ENCODE measurements at regions not wholly inside any gene's neighbourhood (a gene's known extent, or its start where the extent isn't known, plus 50 kb on each side); places are given as distances from the start of the nearest gene placed in this dataset.

- Histone ChIP-seq H3K9ac (ENCODE audit: low read length) (no peak overlapping the region), H3F3A (ENCODE audit: insufficient read depth, low read length) (no peaks in the 10 kb centered on the region), H3K4me2 (ENCODE audit: low read length) (no peak overlapping the region), H2AFZ (ENCODE audit: low read length) (no peak overlapping the region), H3K36me3 (ENCODE audit: insufficient read depth, low read length) (no peaks in the 10 kb centered on the region), H3K9me3 (ENCODE audit: low read length) (no peaks in the 10 kb centered on the region), H3K4me1 (ENCODE audit: insufficient read depth, low read length, severe bottlenecking) (no peaks in the 10 kb centered on the region), H3K79me2 (ENCODE audit: insufficient read depth, low read length) (no peaks in the 10 kb centered on the region), H3K27me3 (ENCODE audit: insufficient read depth, low read length) (no peaks in the 10 kb centered on the region), H3K4me3 (ENCODE audit: low read depth, low read length, poor library complexity, severe bottlenecking) (no peak overlapping the region), H3K9me2 (ENCODE audit: low read depth, low read length) (no peaks in the 10 kb centered on the region), H4K20me1 (ENCODE audit: insufficient read depth, low read length) (no peaks in the 10 kb centered on the region), H3K27ac (ENCODE audit: low read depth, low read length, poor library complexity, severe bottlenecking) (no peak overlapping the region)
- TF ChIP-seq CTCF (IDR thresholded peaks at IDR 0.05; ENCODE audit: low read length) (no peak), EZH2 (IDR thresholded peaks at IDR 0.05; ENCODE audit: borderline replicate concordance, low read length) (no peak)
Measured at GRCh38 chr14:53524391-53524790, 371.3 kb upstream of the DDHD1 start.

- no peaks in the 10 kb centered on the region for H3K36me3 ChIP-seq (ENCODE audit: insufficient read depth, low read length)
- H4K20me1 ChIP-seq (ENCODE audit: insufficient read depth, low read length): no peaks in the 10 kb centered on the region
- no peak for TF ChIP-seq CTCF (IDR thresholded peaks at IDR 0.05; ENCODE audit: low read length)
- H3K4me3 ChIP-seq (ENCODE audit: low read depth, low read length, poor library complexity, severe bottlenecking): no peak overlapping the region
- H3K79me2 ChIP-seq (ENCODE audit: insufficient read depth, low read length): no peaks in the 10 kb centered on the region
- H3K9ac ChIP-seq (ENCODE audit: low read length): no peak overlapping the region
- H3K4me2 ChIP-seq (ENCODE audit: low read length): no peak overlapping the region
- H3K27me3 ChIP-seq (ENCODE audit: insufficient read depth, low read length): no peaks in the 10 kb centered on the region
- H3F3A ChIP-seq (ENCODE audit: insufficient read depth, low read length): no peaks in the 10 kb centered on the region
- H3K9me3 ChIP-seq (ENCODE audit: low read length): no peaks in the 10 kb centered on the region
- H3K27ac ChIP-seq (ENCODE audit: low read depth, low read length, poor library complexity, severe bottlenecking): no peak overlapping the region
- H2AFZ ChIP-seq (ENCODE audit: low read length): no peak overlapping the region
- H3K9me2 ChIP-seq (ENCODE audit: low read depth, low read length): no peaks in the 10 kb centered on the region
- no peaks in the 10 kb centered on the region for H3K4me1 ChIP-seq (ENCODE audit: insufficient read depth, low read length, severe bottlenecking)
Measured at GRCh38 chr14:53523226-53523625, 370.1 kb upstream of the DDHD1 start.

- no peak overlapping the region for H3K9ac ChIP-seq (ENCODE audit: low read length)
- H3F3A ChIP-seq (ENCODE audit: insufficient read depth, low read length): no peaks in the 10 kb centered on the region
- no peak overlapping the region for H3K4me2 ChIP-seq (ENCODE audit: low read length)
- H3K36me3 ChIP-seq (ENCODE audit: insufficient read depth, low read length): no peaks in the 10 kb centered on the region
- no peak overlapping the region for H3K27ac ChIP-seq (ENCODE audit: low read depth, low read length, poor library complexity, severe bottlenecking)
- H2AFZ ChIP-seq (ENCODE audit: low read length): no peak overlapping the region
- H3K4me1 ChIP-seq (ENCODE audit: insufficient read depth, low read length, severe bottlenecking): no peaks in the 10 kb centered on the region
- H3K9me2 ChIP-seq (ENCODE audit: low read depth, low read length): no peaks in the 10 kb centered on the region
- TF ChIP-seq EZH2 (IDR thresholded peaks at IDR 0.05; ENCODE audit: borderline replicate concordance, low read length) (no peak), CTCF (IDR thresholded peaks at IDR 0.05; ENCODE audit: low read length) (no peak)
- no peaks in the 10 kb centered on the region for H3K9me3 ChIP-seq (ENCODE audit: low read length)
- H4K20me1 ChIP-seq (ENCODE audit: insufficient read depth, low read length): no peaks in the 10 kb centered on the region
- no peaks in the 10 kb centered on the region for H3K27me3 ChIP-seq (ENCODE audit: insufficient read depth, low read length)
- H3K79me2 ChIP-seq (ENCODE audit: insufficient read depth, low read length): no peaks in the 10 kb centered on the region
- no peak overlapping the region for H3K4me3 ChIP-seq (ENCODE audit: low read depth, low read length, poor library complexity, severe bottlenecking)
Measured at GRCh38 chr14:53520078-53520928, 367.2 kb upstream of the DDHD1 start.
